ENCODE measurements at regions not wholly inside any gene's neighbourhood (a gene's known extent, or its start where the extent isn't known, plus 50 kb on each side); places are given as distances from the start of the nearest gene placed in this dataset.

- TF ChIP-seq GATA2 (IDR thresholded peaks at IDR 0.05; ENCODE audit: low read depth, low read length) (no peak), GATA3 (IDR thresholded peaks at IDR 0.05; ENCODE audit: low read depth, low read length) (no peak)
Measured at GRCh38 chr10:3229815-3230214, 57.2 kb upstream of the PITRM1 start.

Measured in SH-SY5Y (cell line).